MM.1S (cell line): ENCODE measurements at regions not wholly inside any gene's neighbourhood (a gene's known extent, or its start where the extent isn't known, plus 50 kb on each side); places are given as distances from the start of the nearest gene placed in this dataset.

ENCODE experiments used
- CTCF ChIP-seq: fragments of 300-600 bp; sonication (generic); IDR thresholded peaks from 2 replicates; pipeline ENCODE4 v1.5.1; 2016; ENCODE audit warnings: antibody characterized with exemption, low read length, mixed read lengths
- EZH2 ChIP-seq: fragments of 300-600 bp; sonication (generic); optimal IDR thresholded peaks from 2 replicates; pipeline ENCODE3; 2017; ENCODE audit warnings: low read depth, mild to moderate bottlenecking, antibody characterized with exemption, low read length, mixed read lengths
- EZH2phosphoT487 ChIP-seq: fragments of 300-600 bp; sonication (generic); IDR thresholded peaks from 2 replicates; pipeline ENCODE4 v1.6.1; 2018; ENCODE audit warnings: antibody characterized with exemption, low read length

GRCh38 chr13:105135852-105136615, 1399.4 kb downstream of the EFNB2 start:
- TF ChIP-seq CTCF (no peak), EZH2 (no peak), EZH2phosphoT487 (no peak)
